NB4 (cell line): ENCODE measurements at regions not wholly inside any gene's neighbourhood (a gene's known extent, or its start where the extent isn't known, plus 50 kb on each side); places are given as distances from the start of the nearest gene placed in this dataset.

Experiments
- POLR2A ChIP-seq: IDR thresholded peaks from 2 replicates; pipeline ENCODE4 v1.6.1; 2011; ENCODE audit warnings: mild to moderate bottlenecking; ENCODE audit not compliant: insufficient read length; ENCODE audit errors: extremely low read depth
- TF ChIP-seq, protein P1 (sequence below): IDR thresholded peaks from one replicate; pipeline ENCODE4 v1.5.1; 2012; ENCODE audit warnings: low read depth, low read length
- TF ChIP-seq, protein P2 (sequence below): IDR thresholded peaks from 2 replicates; pipeline ENCODE4 v1.6.1; 2011; ENCODE audit warnings: low read depth, low read length

DNA sequence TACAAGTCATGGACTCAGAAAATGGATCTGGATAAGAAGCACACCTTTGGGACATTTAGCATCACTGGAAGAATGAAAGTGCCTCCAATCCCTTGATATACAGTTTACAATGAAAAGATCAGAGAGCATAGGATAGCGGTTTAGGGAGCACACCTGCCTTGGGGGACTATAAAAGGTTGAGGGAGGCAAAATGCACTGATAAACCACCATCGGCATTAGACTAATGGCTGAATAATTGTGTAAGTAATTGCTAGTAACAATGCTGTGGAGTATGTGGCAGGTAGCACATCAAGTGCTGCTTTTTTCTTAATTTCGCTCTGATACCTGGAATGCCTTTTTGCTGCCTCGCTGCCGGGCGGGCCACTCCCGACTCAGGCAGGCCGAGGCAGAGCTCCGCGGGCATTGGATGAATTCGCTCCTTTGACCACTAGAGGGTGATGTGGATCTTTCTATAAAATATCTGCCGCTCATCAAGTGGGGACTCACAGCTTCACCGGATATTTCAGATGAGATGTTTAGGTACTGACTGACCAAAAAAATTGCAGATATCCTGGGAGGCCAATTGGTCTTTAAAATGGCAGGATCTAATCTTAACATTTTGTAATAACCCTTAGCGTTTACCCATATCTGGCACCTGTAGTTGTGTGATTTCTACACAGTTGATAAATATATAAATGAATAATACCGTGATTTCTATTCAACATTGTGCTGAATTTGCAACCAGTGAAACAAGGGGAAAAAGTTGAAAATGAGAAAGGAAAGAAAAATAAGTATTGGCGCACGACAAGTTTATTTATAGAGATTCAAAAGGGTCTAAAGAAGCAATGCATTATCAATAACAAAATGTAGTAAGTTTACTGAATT lies 116.8 kb upstream of the PRSS1 start:
- TF ChIP-seq, protein P1, sequence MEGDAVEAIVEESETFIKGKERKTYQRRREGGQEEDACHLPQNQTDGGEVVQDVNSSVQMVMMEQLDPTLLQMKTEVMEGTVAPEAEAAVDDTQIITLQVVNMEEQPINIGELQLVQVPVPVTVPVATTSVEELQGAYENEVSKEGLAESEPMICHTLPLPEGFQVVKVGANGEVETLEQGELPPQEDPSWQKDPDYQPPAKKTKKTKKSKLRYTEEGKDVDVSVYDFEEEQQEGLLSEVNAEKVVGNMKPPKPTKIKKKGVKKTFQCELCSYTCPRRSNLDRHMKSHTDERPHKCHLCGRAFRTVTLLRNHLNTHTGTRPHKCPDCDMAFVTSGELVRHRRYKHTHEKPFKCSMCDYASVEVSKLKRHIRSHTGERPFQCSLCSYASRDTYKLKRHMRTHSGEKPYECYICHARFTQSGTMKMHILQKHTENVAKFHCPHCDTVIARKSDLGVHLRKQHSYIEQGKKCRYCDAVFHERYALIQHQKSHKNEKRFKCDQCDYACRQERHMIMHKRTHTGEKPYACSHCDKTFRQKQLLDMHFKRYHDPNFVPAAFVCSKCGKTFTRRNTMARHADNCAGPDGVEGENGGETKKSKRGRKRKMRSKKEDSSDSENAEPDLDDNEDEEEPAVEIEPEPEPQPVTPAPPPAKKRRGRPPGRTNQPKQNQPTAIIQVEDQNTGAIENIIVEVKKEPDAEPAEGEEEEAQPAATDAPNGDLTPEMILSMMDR: peak; percentile 74
- no peak for TF ChIP-seq POLR2A
- TF ChIP-seq, protein P2, sequence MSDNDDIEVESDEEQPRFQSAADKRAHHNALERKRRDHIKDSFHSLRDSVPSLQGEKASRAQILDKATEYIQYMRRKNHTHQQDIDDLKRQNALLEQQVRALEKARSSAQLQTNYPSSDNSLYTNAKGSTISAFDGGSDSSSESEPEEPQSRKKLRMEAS: no peak
